OCI-LY7 (cell line): ENCODE measurements at regions not wholly inside any gene's neighbourhood (a gene's known extent, or its start where the extent isn't known, plus 50 kb on each side); places are given as distances from the start of the nearest gene placed in this dataset.
"Not testable (repeated sequence)": the region's sequence is repeated elsewhere in the genome, so short reads cannot be mapped to it uniquely, and the experiment has no call there.

Experiments
- BruUV-seq: library from RNA; stranded (reverse); fragments of 400-500 nt; replicated peaks from 2 replicates; lab custom pipeline; 2021; lab: Mats Ljungman, UMichigan
- CTCF ChIA-PET: fragments of 300-600 bp; sonication (Branson Sonifier 250); formaldehyde crosslinking; loops from one replicate; lab custom pipeline; 2022; ENCODE audit warnings: antibody characterized with exemption; ENCODE audit not compliant: unreplicated experiment; lab: Charles Lee
- POLR2A ChIA-PET: fragments of 300-600 bp; sonication (Branson Sonifier 250); formaldehyde crosslinking; loops from one replicate; lab custom pipeline; 2022; ENCODE audit warnings: antibody characterized with exemption; lab: Charles Lee
- DNase-seq: peaks from one replicate; pipeline ENCODE4 v3.0.0-alpha.2; 2015; ENCODE audit warnings: low spot score
- H2AFZ ChIP-seq: fragments of 200-600 bp; sonication (generic), shearing (Covaris generic); 2 replicates; pipeline ENCODE4 v1.6.1; 2014; ENCODE audit warnings: mild to moderate bottlenecking, antibody characterized with exemption, low read length, moderate library complexity
- H3K27ac ChIP-seq: fragments of 200-600 bp; sonication (generic); 2 replicates; pipeline ENCODE4 v1.5.1; 2014; ENCODE audit warnings: mixed run types, low read depth, mild to moderate bottlenecking, moderate library complexity, low read length, inconsistent platforms; ENCODE audit not compliant: poor library complexity, severe bottlenecking
- H3K36me3 ChIP-seq: fragments of 200-600 bp; sonication (generic); 2 replicates; pipeline ENCODE4 v1.6.1; 2014; ENCODE audit warnings: mild to moderate bottlenecking, antibody characterized with exemption, low read length, moderate library complexity, mixed read lengths; ENCODE audit not compliant: insufficient read depth
- H3K4me1 ChIP-seq: fragments of 200-600 bp; sonication (generic); 2 replicates; pipeline ENCODE4 v1.5.1; 2014; ENCODE audit warnings: mild to moderate bottlenecking, low read length; ENCODE audit not compliant: insufficient read depth, poor library complexity, severe bottlenecking
- H3K4me2 ChIP-seq: fragments of 200-600 bp; sonication (generic); 2 replicates; pipeline ENCODE4 v1.6.1; 2014; ENCODE audit warnings: mild to moderate bottlenecking, low read length
- H3K4me3 ChIP-seq: fragments of 200-600 bp; sonication (generic); 2 replicates; pipeline ENCODE4 v1.5.1; 2014; ENCODE audit warnings: mild to moderate bottlenecking, low read depth, low read length; ENCODE audit not compliant: poor library complexity, severe bottlenecking
- H3K79me2 ChIP-seq: fragments of 200-600 bp; sonication (generic); 2 replicates; pipeline ENCODE4 v1.6.1; 2016; ENCODE audit warnings: low read depth, mild to moderate bottlenecking, low read length, moderate library complexity, mixed read lengths; ENCODE audit not compliant: insufficient read depth
- H3K9me2 ChIP-seq: fragments of 200-600 bp; sonication (generic); 2 replicates; pipeline ENCODE4 v1.6.1; 2016; ENCODE audit warnings: mild to moderate bottlenecking, low read length, mixed read lengths; ENCODE audit not compliant: insufficient read depth
- H3K9me3 ChIP-seq: fragments of 200-600 bp; sonication (generic); 2 replicates; pipeline ENCODE4 v1.6.1; 2014; ENCODE audit warnings: mild to moderate bottlenecking, mixed run types, low read length, mixed read lengths
- H4K20me1 ChIP-seq: fragments of 200-600 bp; sonication (generic); 2 replicates; pipeline ENCODE4 v1.6.1; 2014; ENCODE audit warnings: mild to moderate bottlenecking, antibody characterized with exemption, low read length, moderate library complexity, mixed read lengths; ENCODE audit not compliant: insufficient read depth
- EZH2phosphoT487 ChIP-seq: fragments of 200-600 bp; sonication (generic); IDR thresholded peaks from 2 replicates; pipeline ENCODE4 v1.6.1; 2018; ENCODE audit warnings: low read depth, borderline replicate concordance, mild to moderate bottlenecking, mixed run types, antibody characterized with exemption, low read length, moderate library complexity, mixed read lengths
- intact Hi-C: fragments of 100-400 bp; cut with micrococcal nuclease; formaldehyde crosslinking; loops from one replicate; pipeline ENCODE4 v1.10.0; 2022; ENCODE audit not compliant: unreplicated experiment
- TF ChIP-seq, protein P1 (sequence below): fragments of 200-600 bp; sonication (generic); conservative IDR thresholded peaks from 2 replicates; pipeline ENCODE4 v1.5.1; 2014; ENCODE audit warnings: mild to moderate bottlenecking, antibody characterized with exemption, low read length, moderate library complexity, mixed read lengths

DNA sequence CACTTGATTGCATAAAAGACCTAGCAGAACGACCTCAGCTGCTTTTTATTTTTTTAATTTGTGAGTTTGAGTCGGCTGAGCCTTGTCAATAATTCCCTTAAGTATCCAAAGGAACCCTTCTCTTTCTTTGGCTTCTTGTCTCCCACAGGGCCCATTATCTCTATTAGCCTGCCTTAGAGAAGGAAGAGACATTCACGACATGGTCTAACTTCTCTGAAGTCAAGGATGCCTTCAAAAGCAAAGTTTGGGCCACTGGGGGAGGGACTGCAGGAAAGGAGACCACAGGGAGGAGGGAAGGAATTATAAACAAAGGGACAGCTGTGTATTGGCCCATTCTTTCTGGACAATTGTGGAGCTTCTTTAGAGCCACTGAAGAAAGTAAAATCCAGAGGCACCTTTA lies 126.4 kb downstream of the BRMS1L start:
- H2AFZ ChIP-seq, result no peak overlapping the region
- BruUV-seq, result no TSS peak
- no peaks in the 10 kb centered on the region for H4K20me1 ChIP-seq
- no peak overlapping the region for H3K4me2 ChIP-seq
- H3K36me3 ChIP-seq, result no peaks in the 10 kb centered on the region
- ChIA-PET CTCF (no interaction called here), POLR2A (interaction anchor here (0.7 kb wide), 1 partner anchor 9 kb away, joined by 3 read pairs; no protein-coding TSS in a partner anchor)
- H3K4me1 ChIP-seq, result no peaks in the 10 kb centered on the region
- TF ChIP-seq EZH2phosphoT487, result no peak
- TF ChIP-seq, protein P1, sequence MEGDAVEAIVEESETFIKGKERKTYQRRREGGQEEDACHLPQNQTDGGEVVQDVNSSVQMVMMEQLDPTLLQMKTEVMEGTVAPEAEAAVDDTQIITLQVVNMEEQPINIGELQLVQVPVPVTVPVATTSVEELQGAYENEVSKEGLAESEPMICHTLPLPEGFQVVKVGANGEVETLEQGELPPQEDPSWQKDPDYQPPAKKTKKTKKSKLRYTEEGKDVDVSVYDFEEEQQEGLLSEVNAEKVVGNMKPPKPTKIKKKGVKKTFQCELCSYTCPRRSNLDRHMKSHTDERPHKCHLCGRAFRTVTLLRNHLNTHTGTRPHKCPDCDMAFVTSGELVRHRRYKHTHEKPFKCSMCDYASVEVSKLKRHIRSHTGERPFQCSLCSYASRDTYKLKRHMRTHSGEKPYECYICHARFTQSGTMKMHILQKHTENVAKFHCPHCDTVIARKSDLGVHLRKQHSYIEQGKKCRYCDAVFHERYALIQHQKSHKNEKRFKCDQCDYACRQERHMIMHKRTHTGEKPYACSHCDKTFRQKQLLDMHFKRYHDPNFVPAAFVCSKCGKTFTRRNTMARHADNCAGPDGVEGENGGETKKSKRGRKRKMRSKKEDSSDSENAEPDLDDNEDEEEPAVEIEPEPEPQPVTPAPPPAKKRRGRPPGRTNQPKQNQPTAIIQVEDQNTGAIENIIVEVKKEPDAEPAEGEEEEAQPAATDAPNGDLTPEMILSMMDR, result no peak
- H3K4me3 ChIP-seq, result no peak overlapping the region
- H3K9me2 ChIP-seq, result no peaks in the 10 kb centered on the region
- no peak for DNase-seq
- H3K9me3 ChIP-seq, result no peaks in the 10 kb centered on the region
- intact Hi-C loops, result no loop called here
- H3K79me2 ChIP-seq, result no peaks in the 10 kb centered on the region
- H3K27ac ChIP-seq, result no peak overlapping the region

DNA sequence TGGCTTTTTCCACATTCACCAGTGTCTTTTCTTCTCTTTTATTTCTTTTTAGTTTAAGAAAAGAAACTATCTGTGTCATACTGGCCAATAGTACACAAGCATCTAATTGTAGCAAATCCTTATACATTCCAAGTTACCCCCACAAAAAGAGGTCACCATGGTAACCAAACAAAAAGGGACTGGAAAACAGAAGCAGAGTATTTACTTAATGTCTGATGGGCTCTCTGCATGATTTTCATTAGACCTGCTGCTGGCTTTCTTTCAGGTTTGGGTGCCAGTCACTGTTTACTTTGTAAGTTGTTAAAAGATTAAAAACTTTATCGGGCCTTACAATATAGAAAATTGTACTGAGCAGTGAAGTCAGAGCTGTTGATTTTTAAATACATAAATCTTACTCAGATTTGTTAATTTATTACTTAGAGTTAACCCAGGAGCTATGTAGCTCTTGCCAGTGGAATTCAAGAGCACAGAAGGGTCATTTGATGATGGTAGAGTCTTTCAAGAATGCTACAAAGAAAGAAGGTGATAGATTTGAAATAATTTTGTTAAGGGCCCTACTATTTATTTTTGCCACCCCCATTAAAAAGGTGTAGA lies 123.9 kb downstream of the BRMS1L start:
- ChIA-PET CTCF (no interaction called here), POLR2A (interaction anchor here (0.7 to 1.2 kb wide), 2 partner anchors 16 to 197 kb away, joined by 3 to 4 read pairs; no protein-coding TSS in a partner anchor)
- Histone ChIP-seq H3K4me2 (no peak overlapping the region), H3K79me2 (no peaks in the 10 kb centered on the region), H3K9me2 (no peaks in the 10 kb centered on the region), H3K4me3 (no peak overlapping the region), H3K27ac (no peak overlapping the region), H4K20me1 (no peaks in the 10 kb centered on the region), H3K36me3 (no peaks in the 10 kb centered on the region), H2AFZ (no peak overlapping the region), H3K9me3 (no peaks in the 10 kb centered on the region), H3K4me1 (no peaks in the 10 kb centered on the region)
- DNase-seq, result no peak
- intact Hi-C loops, result no loop called here
- BruUV-seq, result no TSS peak
- TF ChIP-seq, protein P1, result no peak
- TF ChIP-seq EZH2phosphoT487, result no peak

DNA sequence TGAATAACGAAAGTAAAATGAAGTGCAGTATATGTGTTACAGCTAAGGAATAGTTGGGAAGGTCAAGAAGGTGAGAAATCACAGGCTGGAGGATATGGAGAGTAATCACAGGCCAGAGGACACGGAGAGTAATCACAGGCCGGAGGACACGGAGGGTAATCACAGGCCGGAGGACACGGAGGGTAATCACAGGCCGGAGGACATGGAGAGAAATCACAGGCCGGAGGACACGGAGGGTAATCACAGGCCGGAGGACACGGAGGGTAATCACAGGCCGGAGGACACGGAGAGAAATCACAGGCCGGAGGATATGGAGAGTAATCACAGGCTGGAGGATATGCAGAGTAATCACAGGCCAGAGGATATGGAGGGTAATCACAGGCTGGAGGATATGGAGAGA lies 121.8 kb downstream of the BRMS1L start:
- CTCF ChIA-PET, H3K79me2 ChIP-seq, DNase-seq, H3K9me2 ChIP-seq, BruUV-seq, POLR2A ChIA-PET, intact Hi-C loops, H3K36me3 ChIP-seq, H3K27ac ChIP-seq, H3K4me2 ChIP-seq, H4K20me1 ChIP-seq, H3K4me1 ChIP-seq, H3K9me3 ChIP-seq, H3K4me3 ChIP-seq, H2AFZ ChIP-seq: not testable (repeated sequence)
